ENCODE measurements at regions not wholly inside any gene's neighbourhood (a gene's known extent, or its start where the extent isn't known, plus 50 kb on each side); places are given as distances from the start of the nearest gene placed in this dataset.

- Histone ChIP-seq H3K4me3 (ENCODE audit: control insufficient read depth in 1 of 7, extremely low read depth in 1 of 7, insufficient read depth in 4 of 7, low read depth in 2 of 7, low read length in 6 of 7) (no peak overlapping the region), H3K4me1 (ENCODE audit: control extremely low read depth in 1 of 4, control insufficient read depth in 4 of 4, insufficient read depth in 4 of 4, low read length in 3 of 4) (no peaks in the 10 kb centered on the region), H3K27me3 (replicated peaks in 2 of 5; ENCODE audit: control insufficient read depth in 4 of 5, insufficient read depth in 5 of 5, low read length in 4 of 5) (no peaks in the 10 kb centered on the region), H3K27ac (ENCODE audit: insufficient read depth in 1 of 2, low read depth in 1 of 2, low read length in 2 of 2, poor library complexity in 1 of 2, severe bottlenecking in 2 of 2) (no peak overlapping the region), H3K36me3 (ENCODE audit: control insufficient read depth in 4 of 4, insufficient read depth in 4 of 4, low read length in 3 of 4) (no peaks in the 10 kb centered on the region), H3K9me3 (ENCODE audit: control extremely low read depth in 1 of 5, control insufficient read depth in 4 of 5, insufficient read depth in 2 of 5, low read depth in 1 of 5, low read length in 4 of 5) (peaks cover 0 to 8% (median 5%) of the 10 kb centered on the region in 5 experiments)
- CTCF ChIA-PET: no interaction called here
- no peak for DNase-seq
- POLR2A ChIA-PET: no interaction called here
- 94% methylated on average over 5 of the region's 6 CpGs for WGBS (ENCODE audit: insufficient coverage)
Observed at GRCh38 chr7:17101207-17101696, 197.2 kb upstream of the AHR start.

GRCh38 chr7:17103170-17103569 is 195.3 kb upstream of the AHR start:
- no peaks in the 10 kb centered on the region for H3K36me3 ChIP-seq (ENCODE audit: control insufficient read depth in 4 of 4, insufficient read depth in 4 of 4, low read length in 3 of 4)
- H3K27ac ChIP-seq (ENCODE audit: insufficient read depth in 1 of 2, low read depth in 1 of 2, low read length in 2 of 2, poor library complexity in 1 of 2, severe bottlenecking in 2 of 2): no peak overlapping the region
- WGBS (ENCODE audit: insufficient coverage): 100% methylated on average over 1 of the region's 4 CpGs
- ChIA-PET POLR2A (no interaction called here), CTCF (no interaction called here)
- H3K4me3 ChIP-seq (ENCODE audit: control insufficient read depth in 1 of 7, extremely low read depth in 1 of 7, insufficient read depth in 4 of 7, low read depth in 2 of 7, low read length in 6 of 7): no peak overlapping the region
- H3K9me3 ChIP-seq (ENCODE audit: control extremely low read depth in 1 of 5, control insufficient read depth in 4 of 5, insufficient read depth in 2 of 5, low read depth in 1 of 5, low read length in 4 of 5): peaks cover 0 to 8% (median 5%) of the 10 kb centered on the region in 5 experiments
- no peaks in the 10 kb centered on the region for H3K27me3 ChIP-seq (replicated peaks in 2 of 5; ENCODE audit: control insufficient read depth in 4 of 5, insufficient read depth in 5 of 5, low read length in 4 of 5)
- DNase-seq: no peak
- H3K4me1 ChIP-seq (ENCODE audit: control extremely low read depth in 1 of 4, control insufficient read depth in 4 of 4, insufficient read depth in 4 of 4, low read length in 3 of 4): no peaks in the 10 kb centered on the region

GRCh38 chr7:17103984-17104383 is 194.5 kb upstream of the AHR start:
- POLR2A ChIA-PET: no interaction called here
- Histone ChIP-seq H3K27ac (ENCODE audit: insufficient read depth in 1 of 2, low read depth in 1 of 2, low read length in 2 of 2, poor library complexity in 1 of 2, severe bottlenecking in 2 of 2) (no peak overlapping the region), H3K36me3 (ENCODE audit: control insufficient read depth in 4 of 4, insufficient read depth in 4 of 4, low read length in 3 of 4) (no peaks in the 10 kb centered on the region), H3K9me3 (ENCODE audit: control extremely low read depth in 1 of 5, control insufficient read depth in 4 of 5, insufficient read depth in 2 of 5, low read depth in 1 of 5, low read length in 4 of 5) (peaks cover 0 to 8% (median 5%) of the 10 kb centered on the region in 5 experiments), H3K27me3 (replicated peaks in 2 of 5; ENCODE audit: control insufficient read depth in 4 of 5, insufficient read depth in 5 of 5, low read length in 4 of 5) (no peaks in the 10 kb centered on the region), H3K4me1 (ENCODE audit: control extremely low read depth in 1 of 4, control insufficient read depth in 4 of 4, insufficient read depth in 4 of 4, low read length in 3 of 4) (no peaks in the 10 kb centered on the region), H3K4me3 (ENCODE audit: control insufficient read depth in 1 of 7, extremely low read depth in 1 of 7, insufficient read depth in 4 of 7, low read depth in 2 of 7, low read length in 6 of 7) (no peak overlapping the region)
- DNase-seq: no peak
- WGBS (ENCODE audit: insufficient coverage): 86% methylated on average over 1 of the region's 5 CpGs
- CTCF ChIA-PET: interaction anchor here (1.0 kb wide), 1 partner anchor 41 kb away, joined by 3 read pairs; no protein-coding TSS in a partner anchor

- Histone ChIP-seq H3K27ac (ENCODE audit: insufficient read depth in 1 of 2, low read depth in 1 of 2, low read length in 2 of 2, poor library complexity in 1 of 2, severe bottlenecking in 2 of 2) (no peak overlapping the region), H3K27me3 (replicated peaks in 2 of 5; ENCODE audit: control insufficient read depth in 4 of 5, insufficient read depth in 5 of 5, low read length in 4 of 5) (no peaks in the 10 kb centered on the region), H3K4me1 (ENCODE audit: control extremely low read depth in 1 of 4, control insufficient read depth in 4 of 4, insufficient read depth in 4 of 4, low read length in 3 of 4) (no peaks in the 10 kb centered on the region), H3K9me3 (ENCODE audit: control extremely low read depth in 1 of 5, control insufficient read depth in 4 of 5, insufficient read depth in 2 of 5, low read depth in 1 of 5, low read length in 4 of 5) (peaks cover 0 to 8% (median 5%) of the 10 kb centered on the region in 5 experiments), H3K4me3 (ENCODE audit: control insufficient read depth in 1 of 7, extremely low read depth in 1 of 7, insufficient read depth in 4 of 7, low read depth in 2 of 7, low read length in 6 of 7) (no peak overlapping the region), H3K36me3 (ENCODE audit: control insufficient read depth in 4 of 4, insufficient read depth in 4 of 4, low read length in 3 of 4) (no peaks in the 10 kb centered on the region)
- no peak for DNase-seq
- WGBS (ENCODE audit: insufficient coverage): no CpG with 5 or more reads among the region's 3 CpGs
- CTCF ChIA-PET: interaction anchor here (1.0 kb wide), 1 partner anchor 42 kb away, joined by 3 read pairs; no protein-coding TSS in a partner anchor
- POLR2A ChIA-PET: no interaction called here
Observed at GRCh38 chr7:17104419-17104818, 194.0 kb upstream of the AHR start.

GRCh38 chr7:17105701-17106100 is 192.8 kb upstream of the AHR start:
- CTCF ChIA-PET: no interaction called here
- peaks cover 0 to 8% (median 5%) of the 10 kb centered on the region in 5 experiments for H3K9me3 ChIP-seq (ENCODE audit: control extremely low read depth in 1 of 5, control insufficient read depth in 4 of 5, insufficient read depth in 2 of 5, low read depth in 1 of 5, low read length in 4 of 5)
- no peaks in the 10 kb centered on the region for H3K27me3 ChIP-seq (replicated peaks in 2 of 5; ENCODE audit: control insufficient read depth in 4 of 5, insufficient read depth in 5 of 5, low read length in 4 of 5)
- DNase-seq: no peak
- no peak overlapping the region for H3K27ac ChIP-seq (ENCODE audit: insufficient read depth in 1 of 2, low read depth in 1 of 2, low read length in 2 of 2, poor library complexity in 1 of 2, severe bottlenecking in 2 of 2)
- H3K36me3 ChIP-seq (ENCODE audit: control insufficient read depth in 4 of 4, insufficient read depth in 4 of 4, low read length in 3 of 4): no peaks in the 10 kb centered on the region
- POLR2A ChIA-PET: no interaction called here
- no peaks in the 10 kb centered on the region for H3K4me1 ChIP-seq (ENCODE audit: control extremely low read depth in 1 of 4, control insufficient read depth in 4 of 4, insufficient read depth in 4 of 4, low read length in 3 of 4)
- no peak overlapping the region for H3K4me3 ChIP-seq (ENCODE audit: control insufficient read depth in 1 of 7, extremely low read depth in 1 of 7, insufficient read depth in 4 of 7, low read depth in 2 of 7, low read length in 6 of 7)

- Histone ChIP-seq H3K4me3 (ENCODE audit: control insufficient read depth in 1 of 7, extremely low read depth in 1 of 7, insufficient read depth in 4 of 7, low read depth in 2 of 7, low read length in 6 of 7) (no peak overlapping the region), H3K4me1 (ENCODE audit: control extremely low read depth in 1 of 4, control insufficient read depth in 4 of 4, insufficient read depth in 4 of 4, low read length in 3 of 4) (no peaks in the 10 kb centered on the region), H3K36me3 (ENCODE audit: control insufficient read depth in 4 of 4, insufficient read depth in 4 of 4, low read length in 3 of 4) (no peaks in the 10 kb centered on the region), H3K27ac (ENCODE audit: insufficient read depth in 1 of 2, low read depth in 1 of 2, low read length in 2 of 2, poor library complexity in 1 of 2, severe bottlenecking in 2 of 2) (no peak overlapping the region), H3K27me3 (replicated peaks in 2 of 5; ENCODE audit: control insufficient read depth in 4 of 5, insufficient read depth in 5 of 5, low read length in 4 of 5) (no peaks in the 10 kb centered on the region), H3K9me3 (ENCODE audit: control extremely low read depth in 1 of 5, control insufficient read depth in 4 of 5, insufficient read depth in 2 of 5, low read depth in 1 of 5, low read length in 4 of 5) (no peaks in the 10 kb centered on the region)
- ChIA-PET CTCF (interaction anchor here (0.9 to 1.3 kb wide), 2 partner anchors 10 to 43 kb away, joined by 3 read pairs; no protein-coding TSS in a partner anchor), POLR2A (no interaction called here)
- DNase-seq: no peak
- no CpG with 5 or more reads among the region's 2 CpGs for WGBS (ENCODE audit: insufficient coverage)
Observed at GRCh38 chr7:17108049-17108584, 190.3 kb upstream of the AHR start.

GRCh38 chr7:17109020-17109419 is 189.4 kb upstream of the AHR start:
- CTCF ChIA-PET: interaction anchor here (1.3 kb wide), 1 partner anchor 44 kb away, joined by 3 read pairs; no protein-coding TSS in a partner anchor
- no peaks in the 10 kb centered on the region for H3K9me3 ChIP-seq (ENCODE audit: control extremely low read depth in 1 of 5, control insufficient read depth in 4 of 5, insufficient read depth in 2 of 5, low read depth in 1 of 5, low read length in 4 of 5)

More at GRCh38 chr7:17109020-17109419, 189.4 kb upstream of the AHR start:
- H3K4me1 ChIP-seq (ENCODE audit: control extremely low read depth in 1 of 4, control insufficient read depth in 4 of 4, insufficient read depth in 4 of 4, low read length in 3 of 4): no peaks in the 10 kb centered on the region
- POLR2A ChIA-PET: no interaction called here
- no CpG with 5 or more reads among the region's 2 CpGs for WGBS (ENCODE audit: insufficient coverage)
- no peak overlapping the region for H3K27ac ChIP-seq (ENCODE audit: insufficient read depth in 1 of 2, low read depth in 1 of 2, low read length in 2 of 2, poor library complexity in 1 of 2, severe bottlenecking in 2 of 2)
- H3K4me3 ChIP-seq (ENCODE audit: control insufficient read depth in 1 of 7, extremely low read depth in 1 of 7, insufficient read depth in 4 of 7, low read depth in 2 of 7, low read length in 6 of 7): no peak overlapping the region
- no peaks in the 10 kb centered on the region for H3K27me3 ChIP-seq (replicated peaks in 2 of 5; ENCODE audit: control insufficient read depth in 4 of 5, insufficient read depth in 5 of 5, low read length in 4 of 5)
- DNase-seq: no peak
- H3K36me3 ChIP-seq (ENCODE audit: control insufficient read depth in 4 of 4, insufficient read depth in 4 of 4, low read length in 3 of 4): no peaks in the 10 kb centered on the region

All from common myeloid progenitor, CD34-positive (primary cell).